HG03280 (cell line): ENCODE measurements at regions not wholly inside any gene's neighbourhood (a gene's known extent, or its start where the extent isn't known, plus 50 kb on each side); places are given as distances from the start of the nearest gene placed in this dataset.

ENCODE experiments used
- ATAC-seq: cut with Tn5 transposase; IDR thresholded peaks from one replicate; pipeline ENCODE4 v1.9.1; 2021; ENCODE audit warnings: mild to moderate bottlenecking, moderate library complexity; ENCODE audit not compliant: unreplicated experiment

GRCh38 chr19:29421196-29421545, 104.6 kb upstream of the VSTM2B start:
- no peak for ATAC-seq

GRCh38 chr19:29422047-29422446, 103.7 kb upstream of the VSTM2B start:
- ATAC-seq, result no peak

DNA sequence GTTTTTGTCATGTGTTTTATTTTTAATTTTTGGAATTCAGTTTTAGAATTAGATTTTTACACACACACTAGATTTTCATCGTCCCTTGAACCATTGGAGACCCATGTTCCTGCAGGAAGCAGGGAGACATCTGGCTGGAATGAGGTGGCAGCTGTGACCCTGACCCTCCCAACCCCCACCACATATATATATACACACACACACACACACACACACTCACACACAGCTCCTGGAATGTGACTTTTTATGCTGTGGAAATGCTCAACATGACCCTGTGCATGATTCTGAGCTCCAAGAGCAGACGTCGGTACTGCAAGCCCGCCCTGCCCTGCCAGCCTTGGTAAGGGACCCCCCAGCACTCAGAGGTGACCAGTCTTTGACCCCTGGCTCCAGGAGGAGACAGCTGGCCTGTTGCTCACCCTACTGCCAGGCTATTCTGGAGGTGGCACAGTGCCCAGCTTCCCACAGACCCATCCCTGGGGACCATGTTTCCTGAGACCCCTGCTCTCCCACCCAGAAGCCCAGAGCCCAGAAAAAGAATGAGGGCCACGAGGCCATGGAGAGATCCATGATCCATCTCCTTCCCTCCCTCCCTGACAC, 103.2 kb upstream of the VSTM2B start:
- no peak for ATAC-seq

GRCh38 chr19:29428071-29428470, 97.7 kb upstream of the VSTM2B start:
- no peak for ATAC-seq

DNA sequence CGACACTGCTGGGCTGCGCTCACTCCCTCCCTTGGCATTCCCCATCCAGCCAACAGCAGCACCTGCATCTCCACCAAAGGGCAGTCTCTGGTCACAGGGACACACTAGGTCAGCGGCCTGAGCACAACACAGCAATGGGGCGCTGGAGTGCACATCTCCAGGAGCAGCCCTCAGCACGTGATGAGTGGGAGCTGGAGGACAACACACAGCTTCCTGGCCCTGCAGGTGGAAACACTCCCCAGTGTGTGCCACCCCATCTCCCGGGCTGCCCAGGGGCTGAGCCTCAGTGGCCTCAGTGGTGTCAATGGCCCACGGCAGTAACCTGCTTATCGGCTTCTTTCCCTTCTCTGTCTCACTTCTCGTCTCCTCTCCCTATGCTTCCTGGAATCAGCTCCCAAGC, 96.8 kb upstream of the VSTM2B start:
- no peak for ATAC-seq

DNA sequence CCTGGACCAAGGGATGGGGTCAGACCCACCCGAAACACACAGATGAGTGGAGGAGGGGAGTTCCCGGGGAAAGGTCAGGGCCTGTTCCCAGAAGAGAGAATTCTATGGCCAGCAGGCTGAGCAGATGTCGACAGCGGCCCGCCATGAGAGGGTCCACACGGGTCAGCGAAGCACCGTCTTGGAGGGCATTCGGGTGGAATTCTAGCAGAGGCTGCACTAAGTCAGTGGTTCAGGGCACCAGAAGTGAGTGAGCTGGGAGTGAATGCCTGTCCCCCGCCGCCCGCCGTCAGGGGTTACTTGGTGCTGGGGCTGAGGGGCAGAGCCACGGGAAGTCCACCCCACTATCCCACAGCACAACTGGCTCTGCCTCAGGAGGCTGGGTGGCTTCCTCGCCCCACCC, 96.2 kb upstream of the VSTM2B start:
- no peak for ATAC-seq

GRCh38 chr19:29431332-29431731, 94.5 kb upstream of the VSTM2B start:
- no peak for ATAC-seq

- no peak for ATAC-seq
These were observed 93.1 kb upstream of the VSTM2B start for GRCh38 chr19:29432677-29433076.

- no peak for ATAC-seq
These were observed 89.1 kb upstream of the VSTM2B start for GRCh38 chr19:29436591-29437103.

DNA sequence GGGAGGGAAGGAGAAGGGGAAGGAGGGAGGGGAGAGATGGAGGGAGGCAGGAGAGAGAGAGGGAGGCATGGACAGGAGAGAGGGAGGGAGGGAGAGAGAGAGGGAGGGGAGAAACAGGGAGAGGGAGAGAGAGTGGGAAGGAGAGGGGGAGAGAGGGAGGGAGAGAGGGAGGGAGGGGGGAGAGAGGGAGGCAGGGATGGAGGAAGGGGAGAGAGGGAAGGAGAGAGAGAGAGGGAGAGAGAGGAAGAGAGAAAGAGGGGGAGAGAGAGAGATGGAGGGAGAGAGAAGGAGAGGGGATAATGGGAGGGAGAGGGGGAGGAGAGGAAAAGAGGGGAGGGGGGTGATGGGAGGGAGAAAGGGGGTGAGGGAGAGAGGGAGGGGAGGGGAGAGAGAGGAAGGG, 86.8 kb upstream of the VSTM2B start:
- ATAC-seq, result no peak

DNA sequence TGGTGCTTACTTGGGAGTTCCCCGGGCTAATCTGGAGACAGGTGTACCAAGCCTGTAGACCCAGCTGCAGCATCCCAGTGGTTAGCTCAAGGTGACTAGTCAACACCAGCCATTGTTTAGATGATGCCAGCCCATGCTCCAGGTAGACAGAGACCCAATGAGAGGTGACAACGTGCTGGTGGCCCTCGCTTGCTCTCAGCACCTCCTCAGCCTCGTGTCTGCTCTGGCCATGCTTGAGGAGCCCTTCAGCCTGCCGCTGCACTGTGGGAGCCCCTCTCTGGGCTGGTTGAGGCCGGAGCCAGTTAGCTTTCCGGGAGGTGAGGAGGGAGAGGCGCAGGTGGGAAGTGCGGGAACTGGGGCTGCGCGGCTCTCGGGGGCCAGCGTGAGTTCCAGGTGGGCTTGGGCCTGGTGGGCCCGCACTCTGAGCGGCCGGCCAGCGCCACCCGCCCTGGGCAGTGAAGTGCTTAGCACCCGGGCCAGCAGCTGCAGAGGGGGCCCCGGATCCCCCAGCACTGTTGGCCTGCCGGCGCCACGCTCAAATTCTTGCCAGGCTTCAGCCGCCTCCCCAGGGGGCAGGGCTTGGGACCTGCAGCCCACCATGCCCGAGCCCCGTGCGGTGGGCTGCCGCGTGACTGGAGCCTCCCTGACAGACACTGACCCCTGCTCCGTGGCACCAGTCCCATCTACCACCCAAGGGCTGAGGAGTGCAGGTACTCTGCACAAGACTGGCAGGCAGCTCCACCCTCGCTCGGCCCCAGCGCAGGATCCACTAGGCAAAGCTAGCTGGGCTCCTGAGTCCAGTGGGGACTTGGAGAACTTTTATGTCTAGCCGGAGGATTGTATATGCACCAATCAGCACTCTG, 85.9 kb upstream of the VSTM2B start:
- no peak for ATAC-seq

DNA sequence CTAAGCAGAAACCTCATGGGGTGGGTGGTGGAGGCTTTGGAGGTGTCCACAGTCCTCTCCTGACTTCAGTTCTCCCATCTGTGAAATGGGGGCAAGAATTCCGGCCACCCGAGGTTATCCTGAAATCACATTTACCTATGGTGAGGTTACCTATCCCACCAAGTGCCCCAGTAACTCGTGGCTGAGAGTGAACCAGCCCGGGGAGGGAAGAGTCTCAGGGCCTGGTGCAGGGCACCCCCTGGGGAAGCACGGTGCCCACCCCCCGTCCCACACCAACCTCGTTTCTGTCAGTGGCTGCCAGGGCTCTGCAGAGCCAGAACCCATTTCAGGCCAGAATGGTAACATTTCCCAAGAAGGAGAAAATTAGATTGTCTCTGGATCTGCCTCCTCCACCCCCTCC, 83.7 kb upstream of the VSTM2B start:
- ATAC-seq, result no peak

DNA sequence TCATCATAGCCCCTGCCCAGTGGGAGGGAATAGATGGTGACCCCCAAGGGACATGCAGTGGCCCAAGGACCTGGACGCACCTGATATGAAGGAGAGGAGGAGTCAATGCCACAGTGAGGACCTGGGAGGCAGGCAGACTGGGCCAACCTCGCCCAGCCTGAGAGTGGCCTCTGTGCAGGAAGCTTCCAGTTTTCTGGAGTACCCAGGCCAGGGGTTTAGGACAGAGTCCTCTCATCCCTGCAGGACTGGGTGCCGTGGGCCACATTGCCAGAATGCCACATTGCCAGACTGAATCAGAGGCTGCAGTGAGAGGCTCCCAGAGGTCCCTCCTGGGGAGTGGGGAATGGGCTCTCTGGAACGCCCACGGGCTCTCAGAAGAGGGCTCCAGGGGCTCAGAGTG, 82.9 kb upstream of the VSTM2B start:
- ATAC-seq, result no peak

- ATAC-seq, result no peak
These were observed 80.5 kb upstream of the VSTM2B start for GRCh38 chr19:29445246-29445645.

DNA sequence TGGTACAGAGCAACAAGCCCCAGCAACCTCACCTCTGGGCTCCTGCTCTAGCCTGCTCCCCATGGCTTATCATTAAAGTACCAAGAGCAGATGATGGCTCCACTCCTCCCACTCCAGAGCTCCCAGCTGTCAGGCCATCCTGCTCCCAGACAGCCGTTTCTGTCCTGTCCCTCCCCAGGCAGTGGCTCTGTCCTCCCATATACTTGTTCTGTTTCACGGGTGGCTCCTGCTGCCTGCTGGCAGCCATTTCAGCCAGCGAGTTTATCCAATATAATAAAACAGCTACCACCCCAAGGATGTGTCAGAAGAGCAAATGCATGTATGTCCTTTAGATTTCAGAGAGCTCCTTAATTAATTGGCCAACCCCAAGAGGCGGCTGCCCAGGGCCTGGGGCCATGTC, 79.4 kb upstream of the VSTM2B start:
- ATAC-seq, result no peak

DNA sequence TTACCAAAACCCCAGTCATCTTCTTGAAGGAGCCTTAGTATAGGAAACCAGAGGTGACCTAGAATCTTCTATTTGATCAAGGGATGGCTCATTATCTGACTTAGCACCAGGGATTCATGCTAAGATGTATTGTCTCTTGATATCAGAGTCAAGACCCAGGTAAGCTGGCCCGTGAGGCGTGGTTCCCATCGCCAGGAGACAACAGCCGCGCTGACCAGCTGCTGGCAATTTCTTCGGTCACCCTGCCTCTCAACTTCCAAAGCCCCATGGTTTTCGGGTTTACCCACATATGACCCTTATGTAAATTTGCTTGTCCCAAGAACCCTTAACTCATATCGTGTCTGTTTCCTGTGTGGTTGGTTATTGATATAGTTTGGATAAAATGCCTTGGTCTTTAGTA, 77.7 kb upstream of the VSTM2B start:
- no peak for ATAC-seq

DNA sequence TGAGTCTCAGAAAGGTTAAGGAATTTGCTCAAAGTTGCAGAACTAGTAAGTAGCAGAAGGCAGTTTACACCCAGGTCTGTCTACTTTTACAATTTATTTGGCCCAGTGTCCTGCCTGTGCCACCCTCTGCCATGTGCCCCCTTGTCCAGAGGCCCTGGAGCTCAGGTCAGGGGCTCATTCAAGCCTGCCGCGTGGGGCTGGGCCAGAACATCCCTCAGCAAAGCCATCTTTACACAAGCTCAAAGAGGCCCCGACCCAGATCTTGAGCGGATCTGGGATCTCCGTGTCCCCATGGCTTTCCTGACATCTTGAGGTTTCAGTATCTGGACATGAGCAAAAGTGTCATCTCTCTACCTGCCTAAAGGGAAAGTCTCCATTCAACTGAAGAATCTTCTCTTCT, 76.4 kb upstream of the VSTM2B start:
- no peak for ATAC-seq

DNA sequence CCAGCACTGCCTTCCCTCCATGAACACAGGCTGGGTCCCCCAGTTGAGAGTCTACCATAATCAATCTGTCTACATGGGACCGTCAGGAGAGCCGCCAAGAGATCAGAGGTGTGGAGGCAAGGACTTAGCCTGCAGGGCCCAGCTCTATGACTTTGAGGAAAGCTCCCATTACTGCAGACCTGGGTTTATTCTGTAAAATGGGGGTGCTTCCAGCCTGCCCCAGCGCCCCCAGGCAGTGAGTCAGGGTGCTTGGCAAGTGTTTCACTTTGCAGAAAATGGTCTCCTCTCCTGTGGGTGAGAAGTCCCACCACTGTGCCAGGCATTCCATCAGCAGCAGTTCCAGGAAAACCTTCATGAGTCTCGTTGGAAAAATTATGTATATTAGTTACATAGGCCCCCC, 75.5 kb upstream of the VSTM2B start:
- no peak for ATAC-seq

- ATAC-seq, result no peak
These were observed 75.0 kb upstream of the VSTM2B start for GRCh38 chr19:29450812-29451211.

- ATAC-seq, result no peak
These were observed 71.7 kb upstream of the VSTM2B start for GRCh38 chr19:29454109-29454508.

DNA sequence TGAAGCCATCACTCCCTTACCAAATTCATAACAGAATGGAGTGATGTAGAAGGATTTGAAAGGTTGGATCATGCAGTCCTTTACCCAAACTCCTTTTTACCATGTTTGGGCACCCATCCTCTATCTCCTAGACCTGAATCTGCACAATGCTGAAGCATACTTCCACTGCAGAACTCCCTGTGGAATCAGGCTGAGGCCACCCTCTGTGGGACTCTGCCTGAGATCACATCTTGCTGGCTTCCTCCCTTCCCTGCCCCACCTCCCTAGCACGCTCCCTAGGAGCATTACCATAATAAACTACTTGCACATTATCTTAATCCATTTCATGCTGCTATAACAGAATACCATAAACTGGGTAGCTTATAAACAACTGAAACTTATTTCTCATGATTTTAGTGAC, 68.4 kb upstream of the VSTM2B start:
- no peak for ATAC-seq

DNA sequence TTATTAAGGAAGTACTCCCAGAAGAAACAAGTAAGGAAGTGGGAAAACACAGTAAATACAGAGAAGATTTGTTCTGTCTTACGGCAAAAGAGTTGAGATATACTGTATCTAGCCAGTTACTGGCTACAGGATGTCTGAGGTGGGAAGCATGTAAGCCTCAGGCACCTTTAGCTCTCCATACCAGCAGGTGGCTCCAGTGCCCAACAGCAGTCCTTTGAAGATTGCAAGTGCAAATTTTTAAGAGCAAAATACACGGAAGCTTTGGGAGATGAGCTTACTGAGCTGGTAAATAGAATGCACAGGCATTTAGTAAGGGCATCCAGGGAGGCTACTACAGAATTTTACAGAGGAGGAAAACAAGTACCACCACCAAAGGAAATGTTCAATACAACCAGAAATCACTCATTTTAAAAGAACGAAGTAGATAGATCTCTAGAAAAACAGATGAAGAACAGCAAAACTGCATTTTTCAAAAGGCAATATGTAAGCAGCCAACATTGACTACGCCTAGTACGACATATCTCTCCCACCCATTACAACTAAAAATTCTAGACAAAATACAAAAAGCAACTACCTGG, 57.9 kb upstream of the VSTM2B start:
- no peak for ATAC-seq
